GM23338 (cell line): ENCODE measurements at regions not wholly inside any gene's neighbourhood (a gene's known extent, or its start where the extent isn't known, plus 50 kb on each side); places are given as distances from the start of the nearest gene placed in this dataset.

ENCODE experiments used
- CTCF ChIP-seq, 2 experiments: fragments of 200-600 bp in 1 of 2; sonication (generic) in 1 of 2; conservative IDR thresholded peaks; 2 replicates each; pipeline versions ENCODE4 v1.5.1 to v1.6.1; 2016 to 2017; ENCODE audit warnings: antibody characterized with exemption in 2 of 2, low read depth in 2 of 2, mild to moderate bottlenecking in 2 of 2, moderate library complexity in 1 of 2
- EZH2 ChIP-seq: fragments of 200-600 bp; sonication (generic); IDR thresholded peaks from one replicate; pipeline ENCODE4 v1.8.0; 2017; ENCODE audit warnings: antibody characterized with exemption, mild to moderate bottlenecking, low read depth; ENCODE audit not compliant: unreplicated experiment
- EZH2phosphoT487 ChIP-seq: fragments of 200-600 bp; sonication (generic); IDR thresholded peaks from one replicate; pipeline ENCODE4 v1.8.1; 2018; ENCODE audit warnings: antibody characterized with exemption; ENCODE audit not compliant: unreplicated experiment
- POLR2AphosphoS5 ChIP-seq: IDR thresholded peaks from 2 replicates; pipeline ENCODE4 v1.6.1; 2016; ENCODE audit warnings: antibody characterized with exemption, low read depth
- REST ChIP-seq: IDR thresholded peaks from one replicate; pipeline ENCODE4 v1.6.1; 2018; ENCODE audit warnings: antibody characterized with exemption; ENCODE audit not compliant: unreplicated experiment
- ZNF114 ChIP-seq: fragments of 250-450 bp; sonication (Bioruptor Pico); IDR thresholded peaks from 2 replicates; pipeline ENCODE4 v1.5.0; 2020; ENCODE audit warnings: mild to moderate bottlenecking, moderate library complexity
- ZNF331 ChIP-seq: fragments of 250-450 bp; sonication (Bioruptor Pico); IDR thresholded peaks from 2 replicates; pipeline ENCODE4 v1.5.0; 2020; ENCODE audit warnings: low read depth, mild to moderate bottlenecking, moderate library complexity

- TF ChIP-seq POLR2AphosphoS5 (no peak), CTCF (conservative IDR thresholded peaks at IDR 0.05; ENCODE audit: low read depth in 2 of 2) (no peak), EZH2phosphoT487 (no peak), EZH2 (no peak), REST (no peak), ZNF331 (CRISPR knock-in tag) (no peak), ZNF114 (CRISPR knock-in tag) (no peak)
These were observed 549.1 kb downstream of the ANKRD50 start for GRCh38 chr4:124163401-124163800.
